ENCODE measurements at regions not wholly inside any gene's neighbourhood (a gene's known extent, or its start where the extent isn't known, plus 50 kb on each side); places are given as distances from the start of the nearest gene placed in this dataset.
"Not testable (repeated sequence)": the region's sequence is repeated elsewhere in the genome, so short reads cannot be mapped to it uniquely, and the experiment has no call there.

GRCh38 chr22:11037814-11038213 is 4490.2 kb upstream of the OR11H1 start:
- H3K36me3 ChIP-seq (ENCODE audit: control insufficient read depth in 2 of 4, insufficient read depth in 4 of 4, low read length in 3 of 4); H2BK15ac ChIP-seq (ENCODE audit: low read length); H4K8ac ChIP-seq (ENCODE audit: extremely low read depth, insufficient read depth, low read length); H2BK5ac ChIP-seq (ENCODE audit: low read depth, low read length); H4K5ac ChIP-seq (ENCODE audit: insufficient read length, low read depth, low read length); H2BK20ac ChIP-seq (ENCODE audit: low read length); H3K79me1 ChIP-seq (ENCODE audit: low read depth, low read length); H4K20me1 ChIP-seq (replicated peaks in 1 of 2; ENCODE audit: control insufficient read depth in 1 of 2, insufficient read depth in 2 of 2, low read length in 2 of 2); FAIRE-seq; H3K4me1 ChIP-seq (replicated peaks in 1 of 4; ENCODE audit: control insufficient read depth in 3 of 4, insufficient read depth in 4 of 4, low read length in 3 of 4); H2AFZ ChIP-seq (ENCODE audit: low read length); H3K79me2 ChIP-seq (ENCODE audit: control insufficient read depth in 1 of 2, insufficient read depth in 2 of 2, low read length in 2 of 2); DNase-seq (ENCODE audit: low read depth in 1 of 2, low spot score in 2 of 2); H4K91ac ChIP-seq (replicated peaks; ENCODE audit: insufficient read length, low read length); H2BK12ac ChIP-seq (ENCODE audit: low read depth, low read length); H2AK5ac ChIP-seq (ENCODE audit: low read depth, low read length); H3K4me2 ChIP-seq (ENCODE audit: insufficient read depth in 1 of 2, low read depth in 2 of 2, low read length in 2 of 2); POLR2A ChIA-PET (ENCODE audit: partially characterized antibody); H3K18ac ChIP-seq (ENCODE audit: extremely low read depth, low read length); H3K23ac ChIP-seq (ENCODE audit: insufficient read length); CTCF ChIA-PET (ENCODE audit: partially characterized antibody); H3K4me3 ChIP-seq (ENCODE audit: extremely low read depth in 1 of 4, insufficient read depth in 2 of 4, low read depth in 3 of 4, low read length in 4 of 4); H3K14ac ChIP-seq (ENCODE audit: insufficient read length); H3K4ac ChIP-seq (replicated peaks; ENCODE audit: insufficient read length, low read depth, low read length); H3K27me3 ChIP-seq (replicated peaks in 1 of 4; ENCODE audit: control insufficient read depth in 3 of 4, extremely low read depth in 1 of 4, insufficient read depth in 3 of 4, low read length in 3 of 4); H3K9ac ChIP-seq (replicated peaks in 1 of 4; ENCODE audit: extremely low read depth in 1 of 4, low read depth in 3 of 4, low read length in 3 of 4); H3K56ac ChIP-seq (replicated peaks; ENCODE audit: insufficient read length, low read depth, low read length); H3K23me2 ChIP-seq (ENCODE audit: low read depth, low read length); H3K27ac ChIP-seq (ENCODE audit: low read depth, low read length); H2BK120ac ChIP-seq (replicated peaks; ENCODE audit: low read depth, low read length): not testable (repeated sequence)
- TF ChIP-seq CBX5 (IDR thresholded peaks at IDR 0.05; ENCODE audit: low read depth, low read length) = 0 out of 2 replicates have a peak, but pooled peaks have one; percentile 2
- 83% methylated on average over 2 of the region's 2 CpGs; no CpG with 5 or more reads in 1 of the 2 experiments for WGBS, 2 experiments (ENCODE audit: extremely low coverage in 1 of 2, insufficient coverage in 1 of 2, insufficient read length in 1 of 2, insufficient replicate concordance in 2 of 2, low coverage in 1 of 2, low lambda C conversion rate in 2 of 2, missing lambda C conversion rate in 1 of 2)
- peaks cover 61 to 90% of the 10 kb centered on the region in 2 experiments for H3K9me3 ChIP-seq (ENCODE audit: insufficient read depth in 2 of 2, low read depth in 1 of 2, low read length in 1 of 2)

GRCh38 chr22:11038786-11039185 is 4489.2 kb upstream of the OR11H1 start:
- not testable (repeated sequence) for H4K91ac ChIP-seq (replicated peaks; ENCODE audit: insufficient read length, low read length); H3K56ac ChIP-seq (replicated peaks; ENCODE audit: insufficient read length, low read depth, low read length)

More at GRCh38 chr22:11038786-11039185, 4489.2 kb upstream of the OR11H1 start:
- H4K20me1 ChIP-seq (replicated peaks in 1 of 2; ENCODE audit: control insufficient read depth in 1 of 2, insufficient read depth in 2 of 2, low read length in 2 of 2); H2BK120ac ChIP-seq (replicated peaks; ENCODE audit: low read depth, low read length); DNase-seq (ENCODE audit: low read depth in 1 of 2, low spot score in 2 of 2); CTCF ChIA-PET (ENCODE audit: partially characterized antibody); H2BK15ac ChIP-seq (ENCODE audit: low read length); FAIRE-seq; H3K18ac ChIP-seq (ENCODE audit: extremely low read depth, low read length); H3K4me1 ChIP-seq (replicated peaks in 1 of 4; ENCODE audit: control insufficient read depth in 3 of 4, insufficient read depth in 4 of 4, low read length in 3 of 4); POLR2A ChIA-PET (ENCODE audit: partially characterized antibody); H4K5ac ChIP-seq (ENCODE audit: insufficient read length, low read depth, low read length); H2BK12ac ChIP-seq (ENCODE audit: low read depth, low read length); H3K4ac ChIP-seq (replicated peaks; ENCODE audit: insufficient read length, low read depth, low read length); H3K79me1 ChIP-seq (ENCODE audit: low read depth, low read length); H2BK20ac ChIP-seq (ENCODE audit: low read length); H2BK5ac ChIP-seq (ENCODE audit: low read depth, low read length); H3K23me2 ChIP-seq (ENCODE audit: low read depth, low read length); H3K9ac ChIP-seq (replicated peaks in 1 of 4; ENCODE audit: extremely low read depth in 1 of 4, low read depth in 3 of 4, low read length in 3 of 4); H3K36me3 ChIP-seq (ENCODE audit: control insufficient read depth in 2 of 4, insufficient read depth in 4 of 4, low read length in 3 of 4); H3K23ac ChIP-seq (ENCODE audit: insufficient read length); H3K4me3 ChIP-seq (ENCODE audit: extremely low read depth in 1 of 4, insufficient read depth in 2 of 4, low read depth in 3 of 4, low read length in 4 of 4); H3K79me2 ChIP-seq (ENCODE audit: control insufficient read depth in 1 of 2, insufficient read depth in 2 of 2, low read length in 2 of 2); H4K8ac ChIP-seq (ENCODE audit: extremely low read depth, insufficient read depth, low read length); H2AK5ac ChIP-seq (ENCODE audit: low read depth, low read length); H3K27ac ChIP-seq (ENCODE audit: low read depth, low read length); H3K27me3 ChIP-seq (replicated peaks in 1 of 4; ENCODE audit: control insufficient read depth in 3 of 4, extremely low read depth in 1 of 4, insufficient read depth in 3 of 4, low read length in 3 of 4); H3K4me2 ChIP-seq (ENCODE audit: insufficient read depth in 1 of 2, low read depth in 2 of 2, low read length in 2 of 2); H3K14ac ChIP-seq (ENCODE audit: insufficient read length); H2AFZ ChIP-seq (ENCODE audit: low read length): not testable (repeated sequence)
- WGBS, 2 experiments (ENCODE audit: extremely low coverage in 1 of 2, insufficient coverage in 1 of 2, insufficient read length in 1 of 2, insufficient replicate concordance in 2 of 2, low coverage in 1 of 2, low lambda C conversion rate in 2 of 2, missing lambda C conversion rate in 1 of 2) = 81% methylated on average over 7 of the region's 7 CpGs; no CpG with 5 or more reads in 1 of the 2 experiments
- H3K9me3 ChIP-seq (ENCODE audit: insufficient read depth in 2 of 2, low read depth in 1 of 2, low read length in 1 of 2) = peaks cover 65 to 87% of the 10 kb centered on the region in 2 experiments
